ENCODE measurements at regions not wholly inside any gene's neighbourhood (a gene's known extent, or its start where the extent isn't known, plus 50 kb on each side); places are given as distances from the start of the nearest gene placed in this dataset.

- FAIRE-seq (no peak), DNase-seq (ENCODE audit: low read depth, low spot score) (no peak)
- no peak overlapping the region for H3K9ac ChIP-seq (ENCODE audit: control insufficient read depth, extremely low read depth, insufficient read depth, low read length)
- no peak overlapping the region for H3K27ac ChIP-seq (ENCODE audit: control insufficient read depth, insufficient read depth, low read length)
- no peaks in the 10 kb centered on the region for H3K79me2 ChIP-seq (ENCODE audit: control insufficient read depth, insufficient read depth, low read length)
- no peak overlapping the region for H3K4me3 ChIP-seq (ENCODE audit: control insufficient read depth in 2 of 3, extremely low read depth in 1 of 3, insufficient read depth in 2 of 3, low read depth in 1 of 3, low read length in 3 of 3)
- no peaks in the 10 kb centered on the region for H3K36me3 ChIP-seq (ENCODE audit: control insufficient read depth in 2 of 2, extremely low read depth in 1 of 2, insufficient read depth in 2 of 2, low read length in 2 of 2)
- H3K27me3 ChIP-seq (ENCODE audit: control insufficient read depth, extremely low read depth, insufficient read depth, low read length), result no peaks in the 10 kb centered on the region
- H3K4me2 ChIP-seq (ENCODE audit: control insufficient read depth, extremely low read depth, insufficient read depth, low read depth, low read length), result no peak overlapping the region
- no peak overlapping the region for H2AFZ ChIP-seq (ENCODE audit: control insufficient read depth, low read length)
- no peaks in the 10 kb centered on the region for H4K20me1 ChIP-seq (ENCODE audit: control insufficient read depth, extremely low read depth, insufficient read depth, low read length)
- H3K4me1 ChIP-seq (ENCODE audit: control insufficient read depth, extremely low read depth, insufficient read depth, low read length), result no peaks in the 10 kb centered on the region
- H3K9me3 ChIP-seq (ENCODE audit: control insufficient read depth, low read depth, low read length), result no peaks in the 10 kb centered on the region
- dilution Hi-C loops (cut with MboI; ENCODE audit: extremely low pct_ligation_motif_present, low sequenced_read_pairs), result no loop called here
- no peaks in the 10 kb centered on the region for H3K9me1 ChIP-seq (ENCODE audit: control insufficient read depth, extremely low read depth, insufficient read depth, low read length)
- no peak for TF ChIP-seq CTCF (optimal IDR thresholded peaks at IDR 0.05 in 1 of 3, IDR thresholded peaks at IDR 0.05 in 1 of 3, conservative IDR thresholded peaks at IDR 0.05 in 1 of 3; ENCODE audit: extremely low read depth in 1 of 3, insufficient read depth in 2 of 3, low read length in 3 of 3)
- no peak for TF ChIP-seq EZH2 (IDR thresholded peaks at IDR 0.05; ENCODE audit: low read length)
Measured at GRCh38 chr7:121591926-121592325, 195.8 kb upstream of the FAM3C start.

DNA sequence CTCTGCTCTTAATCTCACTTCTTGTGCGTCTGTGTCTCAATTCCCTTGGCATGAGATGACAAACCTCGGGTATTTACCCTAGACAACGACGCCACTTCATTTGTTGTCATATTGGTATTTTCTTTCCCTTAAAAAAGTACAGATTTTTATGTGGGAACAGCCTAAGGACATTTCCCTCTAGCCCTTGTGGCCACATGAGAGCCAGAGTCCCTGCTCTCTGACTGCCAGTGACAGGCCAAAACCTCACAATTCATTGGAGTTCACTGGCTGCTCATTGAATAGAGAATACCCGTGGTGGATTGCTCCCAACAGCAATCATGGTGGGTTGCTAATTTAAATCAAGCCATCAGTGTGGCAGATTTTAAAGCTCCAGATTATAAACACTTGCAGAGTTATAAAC is 191.3 kb upstream of the FAM3C start:
- Histone ChIP-seq H2AFZ (ENCODE audit: control insufficient read depth, low read length) (no peak overlapping the region), H3K79me2 (ENCODE audit: control insufficient read depth, insufficient read depth, low read length) (no peaks in the 10 kb centered on the region), H3K9me1 (ENCODE audit: control insufficient read depth, extremely low read depth, insufficient read depth, low read length) (no peaks in the 10 kb centered on the region), H3K4me2 (ENCODE audit: control insufficient read depth, extremely low read depth, insufficient read depth, low read depth, low read length) (no peak overlapping the region), H4K20me1 (ENCODE audit: control insufficient read depth, extremely low read depth, insufficient read depth, low read length) (no peaks in the 10 kb centered on the region), H3K27ac (ENCODE audit: control insufficient read depth, insufficient read depth, low read length) (no peak overlapping the region), H3K9me3 (ENCODE audit: control insufficient read depth, low read depth, low read length) (no peaks in the 10 kb centered on the region), H3K27me3 (ENCODE audit: control insufficient read depth, extremely low read depth, insufficient read depth, low read length) (no peaks in the 10 kb centered on the region), H3K36me3 (ENCODE audit: control insufficient read depth in 2 of 2, extremely low read depth in 1 of 2, insufficient read depth in 2 of 2, low read length in 2 of 2) (no peaks in the 10 kb centered on the region), H3K4me1 (ENCODE audit: control insufficient read depth, extremely low read depth, insufficient read depth, low read length) (no peaks in the 10 kb centered on the region), H3K4me3 (ENCODE audit: control insufficient read depth in 2 of 3, extremely low read depth in 1 of 3, insufficient read depth in 2 of 3, low read depth in 1 of 3, low read length in 3 of 3) (no peak overlapping the region), H3K9ac (ENCODE audit: control insufficient read depth, extremely low read depth, insufficient read depth, low read length) (no peak overlapping the region)
- FAIRE-seq, result no peak
- no peak for TF ChIP-seq CTCF (optimal IDR thresholded peaks at IDR 0.05 in 1 of 3, IDR thresholded peaks at IDR 0.05 in 1 of 3, conservative IDR thresholded peaks at IDR 0.05 in 1 of 3; ENCODE audit: extremely low read depth in 1 of 3, insufficient read depth in 2 of 3, low read length in 3 of 3)
- TF ChIP-seq EZH2 (IDR thresholded peaks at IDR 0.05; ENCODE audit: low read length), result no peak
- dilution Hi-C loops (cut with MboI; ENCODE audit: extremely low pct_ligation_motif_present, low sequenced_read_pairs), result no loop called here
- DNase-seq (ENCODE audit: low read depth, low spot score), result no peak

Data from keratinocyte (primary cell).